B cell (primary cell): ENCODE measurements at regions not wholly inside any gene's neighbourhood (a gene's known extent, or its start where the extent isn't known, plus 50 kb on each side); places are given as distances from the start of the nearest gene placed in this dataset.

Experiments
- ATAC-seq: fragments of 200-7000 bp; cut with Tn5 transposase; one replicate; pipeline ENCODE4 v1.10.0; 2021; ENCODE audit warnings: low read depth, mild to moderate bottlenecking, moderate number of reproducible peaks, moderate library complexity
- CTCF ChIA-PET: fragments of 350-600 bp; sonication (Branson Sonifier 250); formaldehyde crosslinking; loops from one replicate; lab custom pipeline; 2021; ENCODE audit warnings: antibody characterized with exemption, inconsistent platforms; lab: Charles Lee
- POLR2A ChIA-PET: fragments of 350-600 bp; sonication (Branson Sonifier 250); formaldehyde crosslinking; loops from one replicate; lab custom pipeline; 2021; ENCODE audit warnings: antibody characterized with exemption; lab: Charles Lee
- DNase-seq: peaks from one replicate; pipeline ENCODE4 v3.0.0; 2013
- H2AFZ ChIP-seq: 2 replicates; pipeline ENCODE4 v1.6.1; 2012; ENCODE audit warnings: mild to moderate bottlenecking, low read depth, low read length; ENCODE audit not compliant: insufficient read depth, poor library complexity, severe bottlenecking
- H3K27ac ChIP-seq, 2 donors: 1 replicate in 1 of 2; 2 replicates in 1 of 2; pipeline ENCODE4 v1.5.1; 2012 to 2013; ENCODE audit warnings: low read length in 2 of 2, mild to moderate bottlenecking in 2 of 2, moderate library complexity in 1 of 2
- H3K27me3 ChIP-seq, 4 experiments: fragments of 200-600 bp in 1 of 4; sonication (generic) in 1 of 4; replicated peaks in 1 of 4; 1 replicate in 2 of 4; 2 replicates in 2 of 4; pipeline versions ENCODE4 v1.6.1 to v1.7.0; 2013 to 2016; ENCODE audit warnings: low read length in 3 of 4, mild to moderate bottlenecking in 2 of 4, mixed read lengths in 1 of 4, moderate library complexity in 1 of 4; ENCODE audit not compliant: insufficient read depth in 4 of 4, control insufficient read depth in 3 of 4; ENCODE audit errors: control extremely low read depth in 1 of 4
- H3K36me3 ChIP-seq, 2 experiments: replicated peaks in 1 of 2; 1 replicate in 1 of 2; 2 replicates in 1 of 2; pipeline versions ENCODE4 v1.6.1 to v1.7.1; 2013; ENCODE audit warnings: low read length in 1 of 2; ENCODE audit not compliant: insufficient read depth in 2 of 2, control insufficient read depth in 1 of 2; ENCODE audit errors: control extremely low read depth in 1 of 2, extremely low read depth in 1 of 2
- H3K4me1 ChIP-seq, 2 donors: fragments of 200-600 bp in 1 of 2; sonication (generic) in 1 of 2; 1 replicate in 1 of 2; 2 replicates in 1 of 2; pipeline versions ENCODE4 v1.5.1 to v1.6.1; 2013 to 2017; ENCODE audit warnings: low read length in 2 of 2; ENCODE audit not compliant: control insufficient read depth in 2 of 2, insufficient read depth in 2 of 2
- H3K4me2 ChIP-seq: replicated peaks from 2 replicates; pipeline ENCODE3; 2012; ENCODE audit warnings: mild to moderate bottlenecking, low read depth, low read length; ENCODE audit not compliant: poor library complexity, severe bottlenecking
- H3K4me3 ChIP-seq, 5 experiments: fragments of 200-600 bp in 1 of 5; sonication (generic) in 1 of 5; 1 replicate in 3 of 5; 2 replicates in 2 of 5; pipeline versions ENCODE4 v1.5.1 to v1.7.0; 2011 to 2016; ENCODE audit warnings: low read length in 4 of 5, mild to moderate bottlenecking in 4 of 5, low read depth in 2 of 5, control low read depth in 1 of 5, moderate library complexity in 1 of 5; ENCODE audit not compliant: insufficient read depth in 1 of 5; ENCODE audit errors: control extremely low read depth in 1 of 5, extremely low read depth in 1 of 5
- H3K79me2 ChIP-seq: fragments of 200-600 bp; sonication (generic); one replicate; pipeline ENCODE4 v1.6.0; 2016; ENCODE audit warnings: low read length; ENCODE audit not compliant: control insufficient read depth, insufficient read depth
- H3K9ac ChIP-seq: fragments of 200-600 bp; sonication (generic); 2 replicates; pipeline ENCODE4 v1.6.1; 2017; ENCODE audit warnings: mild to moderate bottlenecking, low read length, moderate library complexity
- H3K9me3 ChIP-seq, 3 donors: one replicate each; pipeline versions ENCODE4 v1.6.1 to v1.7.1; 2013; ENCODE audit warnings: low read length in 2 of 3; ENCODE audit not compliant: control insufficient read depth in 2 of 3, insufficient read depth in 1 of 3; ENCODE audit errors: control extremely low read depth in 1 of 3
- H4K20me1 ChIP-seq: 2 replicates; pipeline ENCODE4 v1.6.0; 2012; ENCODE audit warnings: mild to moderate bottlenecking, low read length; ENCODE audit not compliant: insufficient read depth, control insufficient read depth, poor library complexity, severe bottlenecking
- H3K27ac Mint-ChIP-seq: one replicate; pipeline ENCODE4 v1.8.0; 2021; ENCODE audit warnings: mixed read lengths
- H3K27me3 Mint-ChIP-seq: one replicate; pipeline ENCODE4 v1.8.0; 2021; ENCODE audit warnings: mixed read lengths
- H3K4me1 Mint-ChIP-seq: one replicate; pipeline ENCODE4 v1.8.0; 2021; ENCODE audit warnings: mixed read lengths
- H3K4me3 Mint-ChIP-seq: one replicate; pipeline ENCODE4 v1.8.0; 2021; ENCODE audit warnings: mixed read lengths
- H3K9me3 Mint-ChIP-seq: one replicate; pipeline ENCODE4 v1.8.0; 2022; ENCODE audit warnings: mixed read lengths; ENCODE audit not compliant: insufficient read depth
- CTCF ChIP-seq: fragments of 200-600 bp; IDR thresholded peaks from one replicate; pipeline ENCODE4 v1.8.0; 2022; ENCODE audit warnings: antibody characterized with exemption, mild to moderate bottlenecking
- EZH2 ChIP-seq: IDR thresholded peaks from 2 replicates; pipeline ENCODE4 v1.6.1; 2012; ENCODE audit warnings: borderline replicate concordance, low read depth, mild to moderate bottlenecking, moderate library complexity, low read length; ENCODE audit not compliant: insufficient read depth, poor library complexity, severe bottlenecking
- WGBS: methylation state at CpG from one replicate; pipeline ENCODE4 v1.1.5; 2013; ENCODE audit warnings: missing lambda C conversion rate; ENCODE audit not compliant: insufficient coverage; 5-methylcytosine and 5-hydroxymethylcytosine counted together
- intact Hi-C: fragments of 100-400 bp; cut with micrococcal nuclease; formaldehyde crosslinking; loops from one replicate; pipeline ENCODE4 v1.10.0; 2022

- no peak overlapping the region for H3K4me3 Mint-ChIP-seq
- 67% methylated on average over 1 of the region's 4 CpGs for WGBS
- TF ChIP-seq EZH2 (no peak), CTCF (no peak)
Measured at GRCh38 chr20:11015440-11015839, 341.6 kb upstream of the JAG1 start.

GRCh38 chr20:11017446-11017845 lies 343.6 kb upstream of the JAG1 start:
- Histone ChIP-seq H3K27me3 (no peaks in the 10 kb centered on the region), H3K4me2 (no peak overlapping the region), H3K4me3 (no peak overlapping the region), H3K9ac (no peak overlapping the region), H4K20me1 (no peaks in the 10 kb centered on the region), H3K79me2 (no peaks in the 10 kb centered on the region), H2AFZ (no peak overlapping the region), H3K4me1 (no peaks in the 10 kb centered on the region), H3K36me3 (no peaks in the 10 kb centered on the region), H3K9me3 (peaks cover 0 to 5% (median 0%) of the 10 kb centered on the region in 3 donors), H3K27ac (no peak overlapping the region)
- POLR2A ChIA-PET = no interaction called here
- intact Hi-C loops = no loop called here
- Mint-ChIP-seq H3K9me3 (no peaks in the 10 kb centered on the region), H3K4me3 (no peak overlapping the region), H3K27me3 (no peaks in the 10 kb centered on the region), H3K4me1 (no peaks in the 10 kb centered on the region), H3K27ac (no peak overlapping the region)
- WGBS = no CpG with 5 or more reads among the region's 4 CpGs
- no peak for DNase-seq
- no peak for ATAC-seq
- no peak for TF ChIP-seq EZH2
- no peak for TF ChIP-seq CTCF
- CTCF ChIA-PET = no interaction called here

More at GRCh38 chr20:11015440-11015839, 341.6 kb upstream of the JAG1 start:
- no peaks in the 10 kb centered on the region for H4K20me1 ChIP-seq
- H3K27ac ChIP-seq = no peak overlapping the region
- DNase-seq (no peak), ATAC-seq (no peak)
- POLR2A ChIA-PET = no interaction called here
- H3K27me3 ChIP-seq = no peaks in the 10 kb centered on the region
- CTCF ChIA-PET = no interaction called here
- H3K4me1 ChIP-seq = no peaks in the 10 kb centered on the region
- H3K9ac ChIP-seq = no peak overlapping the region
- Mint-ChIP-seq H3K27ac (no peak overlapping the region), H3K4me1 (no peaks in the 10 kb centered on the region), H3K27me3 (no peaks in the 10 kb centered on the region), H3K9me3 (no peaks in the 10 kb centered on the region)
- H3K4me2 ChIP-seq = no peak overlapping the region
- H3K4me3 ChIP-seq = no peak overlapping the region
- H3K9me3 ChIP-seq = peaks cover 0 to 5% (median 0%) of the 10 kb centered on the region in 3 donors
- no peaks in the 10 kb centered on the region for H3K36me3 ChIP-seq
- H2AFZ ChIP-seq = no peak overlapping the region
- intact Hi-C loops = no loop called here
- H3K79me2 ChIP-seq = no peaks in the 10 kb centered on the region
